Keratinocyte (primary cell): ENCODE measurements at regions not wholly inside any gene's neighbourhood (a gene's known extent, or its start where the extent isn't known, plus 50 kb on each side); places are given as distances from the start of the nearest gene placed in this dataset.
"Not testable (repeated sequence)": the region's sequence is repeated elsewhere in the genome, so short reads cannot be mapped to it uniquely, and the experiment has no call there.

Source experiments
- DNase-seq: peaks from one replicate; pipeline ENCODE4 v3.0.0-alpha.2; 2011; ENCODE audit warnings: low read depth, missing footprints, low spot score
- FAIRE-seq: peaks from 2 replicates; lab custom pipeline; 2011; peaks lifted over from hg19 to GRCh38; lab: Jason Lieb, UNC
- H2AFZ ChIP-seq: 2 replicates; pipeline ENCODE4 v1.6.0; 2012; ENCODE audit warnings: low read length, control low read depth, inconsistent platforms; ENCODE audit not compliant: control insufficient read depth
- H3K27ac ChIP-seq: 2 replicates; pipeline ENCODE4 v1.5.1; 2011; ENCODE audit warnings: low read length; ENCODE audit not compliant: control insufficient read depth, insufficient read depth
- H3K27me3 ChIP-seq: 3 replicates; pipeline ENCODE4 v1.6.0; 2011; ENCODE audit warnings: low read length; ENCODE audit not compliant: control insufficient read depth, insufficient read depth; ENCODE audit errors: extremely low read depth
- H3K36me3 ChIP-seq, 2 experiments: 2 replicates in 1 of 2; 3 replicates in 1 of 2; pipeline ENCODE4 v1.5.1; 2011; ENCODE audit warnings: low read length in 2 of 2, mild to moderate bottlenecking in 1 of 2; ENCODE audit not compliant: control insufficient read depth in 2 of 2, insufficient read depth in 2 of 2; ENCODE audit errors: extremely low read depth in 1 of 2
- H3K4me1 ChIP-seq: 3 replicates; pipeline ENCODE4 v1.5.1; 2011; ENCODE audit warnings: low read length; ENCODE audit not compliant: control insufficient read depth, insufficient read depth; ENCODE audit errors: extremely low read depth
- H3K4me2 ChIP-seq: 3 replicates; pipeline ENCODE4 v1.6.0; 2011; ENCODE audit warnings: low read depth, low read length; ENCODE audit not compliant: control insufficient read depth, insufficient read depth; ENCODE audit errors: extremely low read depth
- H3K4me3 ChIP-seq, 3 experiments: fragments of 200-600 bp in 1 of 3; sonication (generic) in 1 of 3; 2 replicates in 2 of 3; 3 replicates in 1 of 3; pipeline ENCODE4 v1.5.1; 2011 to 2016; ENCODE audit warnings: low read length in 3 of 3, mild to moderate bottlenecking in 3 of 3, control low read depth in 2 of 3, inconsistent platforms in 1 of 3, low read depth in 1 of 3, mixed read lengths in 1 of 3, mixed run types in 1 of 3, moderate library complexity in 1 of 3; ENCODE audit not compliant: control insufficient read depth in 2 of 3, insufficient read depth in 2 of 3; ENCODE audit errors: extremely low read depth in 1 of 3
- H3K79me2 ChIP-seq: 2 replicates; pipeline ENCODE4 v1.6.0; 2012; ENCODE audit warnings: low read length; ENCODE audit not compliant: control insufficient read depth, insufficient read depth
- H3K9ac ChIP-seq: 3 replicates; pipeline ENCODE4 v1.6.0; 2011; ENCODE audit warnings: low read length; ENCODE audit not compliant: control insufficient read depth, insufficient read depth; ENCODE audit errors: extremely low read depth
- H3K9me1 ChIP-seq: 3 replicates; pipeline ENCODE4 v1.6.0; 2011; ENCODE audit warnings: low read length; ENCODE audit not compliant: control insufficient read depth, insufficient read depth; ENCODE audit errors: extremely low read depth
- H3K9me3 ChIP-seq: 2 replicates; pipeline ENCODE4 v1.5.1; 2012; ENCODE audit warnings: low read depth, low read length; ENCODE audit not compliant: control insufficient read depth
- H4K20me1 ChIP-seq: 3 replicates; pipeline ENCODE4 v1.6.0; 2011; ENCODE audit warnings: low read length; ENCODE audit not compliant: control insufficient read depth, insufficient read depth; ENCODE audit errors: extremely low read depth
- EZH2 ChIP-seq: IDR thresholded peaks from one replicate; pipeline ENCODE4 v1.6.1; 2012; ENCODE audit warnings: inconsistent platforms, mild to moderate bottlenecking, low read length, moderate library complexity
- dilution Hi-C: fragments of 300-500 bp; cut with MboI; formaldehyde crosslinking; loops from one replicate; pipeline ENCODE4 v1.7.0; 2020; ENCODE audit warnings: low sequenced_read_pairs; ENCODE audit not compliant: extremely low pct_ligation_motif_present
- TF ChIP-seq, protein P1 (sequence below), 3 experiments: IDR thresholded peaks in 1 of 3; conservative IDR thresholded peaks in 1 of 3; optimal IDR thresholded peaks in 1 of 3; 2 replicates in 2 of 3; 3 replicates in 1 of 3; pipeline versions ENCODE3 to v1.5.1; 2011; ENCODE audit warnings: low read length in 3 of 3, mild to moderate bottlenecking in 3 of 3, moderate library complexity in 2 of 3, control low read depth in 1 of 3, inconsistent platforms in 1 of 3; ENCODE audit not compliant: insufficient read depth in 2 of 3; ENCODE audit errors: extremely low read depth in 1 of 3

DNA sequence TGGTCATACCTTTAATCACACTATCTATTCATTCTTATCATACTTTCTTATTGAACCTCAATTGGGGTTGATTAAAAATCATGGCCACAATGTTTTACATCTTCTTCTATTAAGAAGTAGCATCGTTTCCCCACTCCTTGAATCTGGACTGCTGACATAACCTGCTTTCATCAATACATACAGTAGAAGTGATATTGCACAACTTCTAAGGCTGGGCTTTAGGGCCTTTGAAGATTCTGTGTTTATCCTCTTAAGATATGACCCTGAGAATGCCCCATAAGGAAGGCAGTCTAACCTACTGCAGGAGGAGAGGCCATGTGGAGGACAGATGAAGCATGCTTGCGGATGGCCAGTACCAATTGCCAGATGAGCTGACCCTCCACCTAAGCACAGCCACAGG lies 1142.8 kb upstream of the SEL1L start:
- Histone ChIP-seq H2AFZ (no peak overlapping the region), H4K20me1 (no peaks in the 10 kb centered on the region), H3K9ac (no peak overlapping the region), H3K27ac (no peak overlapping the region), H3K27me3 (no peaks in the 10 kb centered on the region), H3K9me1 (no peaks in the 10 kb centered on the region), H3K79me2 (no peaks in the 10 kb centered on the region), H3K9me3 (no peaks in the 10 kb centered on the region), H3K36me3 (no peaks in the 10 kb centered on the region), H3K4me2 (no peak overlapping the region), H3K4me1 (no peaks in the 10 kb centered on the region), H3K4me3 (no peak overlapping the region)
- FAIRE-seq, result no peak
- TF ChIP-seq, protein P1, sequence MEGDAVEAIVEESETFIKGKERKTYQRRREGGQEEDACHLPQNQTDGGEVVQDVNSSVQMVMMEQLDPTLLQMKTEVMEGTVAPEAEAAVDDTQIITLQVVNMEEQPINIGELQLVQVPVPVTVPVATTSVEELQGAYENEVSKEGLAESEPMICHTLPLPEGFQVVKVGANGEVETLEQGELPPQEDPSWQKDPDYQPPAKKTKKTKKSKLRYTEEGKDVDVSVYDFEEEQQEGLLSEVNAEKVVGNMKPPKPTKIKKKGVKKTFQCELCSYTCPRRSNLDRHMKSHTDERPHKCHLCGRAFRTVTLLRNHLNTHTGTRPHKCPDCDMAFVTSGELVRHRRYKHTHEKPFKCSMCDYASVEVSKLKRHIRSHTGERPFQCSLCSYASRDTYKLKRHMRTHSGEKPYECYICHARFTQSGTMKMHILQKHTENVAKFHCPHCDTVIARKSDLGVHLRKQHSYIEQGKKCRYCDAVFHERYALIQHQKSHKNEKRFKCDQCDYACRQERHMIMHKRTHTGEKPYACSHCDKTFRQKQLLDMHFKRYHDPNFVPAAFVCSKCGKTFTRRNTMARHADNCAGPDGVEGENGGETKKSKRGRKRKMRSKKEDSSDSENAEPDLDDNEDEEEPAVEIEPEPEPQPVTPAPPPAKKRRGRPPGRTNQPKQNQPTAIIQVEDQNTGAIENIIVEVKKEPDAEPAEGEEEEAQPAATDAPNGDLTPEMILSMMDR (optimal IDR thresholded peaks at IDR 0.05 in 1 of 3, IDR thresholded peaks at IDR 0.05 in 1 of 3, conservative IDR thresholded peaks at IDR 0.05 in 1 of 3; ENCODE audit: extremely low read depth in 1 of 3, insufficient read depth in 2 of 3, low read length in 3 of 3), result no peak
- TF ChIP-seq EZH2, result no peak
- no peak for DNase-seq
- dilution Hi-C loops, result no loop called here

DNA sequence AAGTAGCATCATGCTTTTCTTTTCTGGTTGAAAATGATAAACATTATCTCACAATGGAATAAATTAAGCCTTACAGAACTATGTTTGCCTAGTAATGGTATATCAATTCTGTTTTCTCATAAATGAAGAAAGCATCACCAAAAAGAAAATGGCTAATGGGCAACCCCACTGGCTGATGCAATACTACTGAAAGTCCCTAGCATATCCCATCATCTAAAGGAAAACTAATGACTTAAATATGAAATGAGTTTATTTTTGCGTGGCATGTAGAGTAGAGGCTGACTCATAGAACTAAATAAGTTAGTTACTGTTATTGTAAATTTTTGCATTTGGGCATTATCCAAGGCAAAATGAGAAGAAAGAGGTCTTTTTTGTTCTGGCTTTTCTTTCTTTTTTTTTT lies 1156.3 kb upstream of the SEL1L start:
- Histone ChIP-seq H3K4me1 (peaks cover 10% of the 10 kb centered on the region), H3K79me2 (no peaks in the 10 kb centered on the region), H3K9me3 (no peaks in the 10 kb centered on the region), H3K27me3 (no peaks in the 10 kb centered on the region), H4K20me1 (no peaks in the 10 kb centered on the region), H3K27ac (no peak overlapping the region), H3K4me2 (no peak overlapping the region), H3K36me3 (no peaks in the 10 kb centered on the region), H3K9me1 (no peaks in the 10 kb centered on the region), H3K4me3 (no peak overlapping the region), H2AFZ (no peak overlapping the region), H3K9ac (no peak overlapping the region)
- DNase-seq (no peak), FAIRE-seq (no peak)
- TF ChIP-seq, protein P1 (optimal IDR thresholded peaks at IDR 0.05 in 1 of 3, IDR thresholded peaks at IDR 0.05 in 1 of 3, conservative IDR thresholded peaks at IDR 0.05 in 1 of 3; ENCODE audit: extremely low read depth in 1 of 3, insufficient read depth in 2 of 3, low read length in 3 of 3), result no peak
- TF ChIP-seq EZH2, result no peak
- dilution Hi-C loops, result no loop called here

DNA sequence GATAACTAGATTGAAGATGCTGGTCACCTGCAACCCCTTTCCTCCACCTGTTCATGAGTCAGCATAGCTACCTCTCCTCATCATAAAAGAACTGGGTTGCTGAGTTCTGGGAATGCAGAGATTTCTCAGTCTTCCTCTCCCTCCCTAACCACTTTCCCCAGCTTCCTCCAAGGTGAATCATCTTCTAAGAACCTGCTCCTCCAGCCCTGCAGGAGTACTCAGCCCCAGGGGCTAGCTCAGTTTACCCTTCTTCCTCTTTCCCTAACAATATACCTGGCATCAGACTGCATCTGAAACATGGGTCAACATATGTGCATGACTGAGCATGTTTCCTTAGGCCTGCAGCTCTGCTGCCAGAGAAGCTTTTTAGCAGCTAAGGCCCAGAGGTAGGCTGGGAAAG lies 1157.5 kb upstream of the SEL1L start:
- H3K36me3 ChIP-seq, H3K79me2 ChIP-seq, H2AFZ ChIP-seq, H3K27me3 ChIP-seq, dilution Hi-C loops, H3K4me3 ChIP-seq, H3K9me3 ChIP-seq, H4K20me1 ChIP-seq, H3K9ac ChIP-seq, H3K4me2 ChIP-seq, H3K4me1 ChIP-seq, H3K27ac ChIP-seq, H3K9me1 ChIP-seq: not testable (repeated sequence)
- DNase-seq (peak; percentile 73), FAIRE-seq (peak; percentile 100)
